ENCODE measurements at regions not wholly inside any gene's neighbourhood (a gene's known extent, or its start where the extent isn't known, plus 50 kb on each side); places are given as distances from the start of the nearest gene placed in this dataset.

DNA sequence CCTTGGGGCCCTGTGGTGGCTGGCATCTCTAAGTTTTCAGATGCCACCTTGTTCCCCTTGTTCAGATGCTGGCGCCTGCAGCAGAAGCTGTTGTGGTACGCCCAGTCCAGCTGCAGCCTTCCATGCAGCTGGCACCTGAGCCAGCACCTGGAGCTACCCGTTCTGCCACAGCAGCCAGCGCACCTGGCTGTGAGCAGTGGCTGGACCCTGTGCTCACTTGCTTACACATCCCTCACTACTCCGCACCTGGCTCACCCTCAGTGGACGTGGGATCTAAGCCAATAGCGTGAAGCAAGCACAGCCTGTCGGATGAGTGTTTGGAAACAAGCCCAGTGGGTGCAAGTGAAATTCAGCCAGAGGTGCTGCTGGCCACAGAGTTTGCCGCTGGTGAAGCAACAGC, 607.5 kb upstream of the BCHE start:
- POLR2A ChIA-PET: interaction anchor here (0.8 to 2.1 kb wide), 7 partner anchors 8 to 589 kb away, joined by 3 to 12 read pairs (median 4); no protein-coding TSS in a partner anchor
- DNase-seq (ENCODE audit: unreplicated experiment): peak; percentile 98
- no peak overlapping the region for H3K4me3 Mint-ChIP-seq (ENCODE audit: unreplicated experiment)
- CTCF ChIA-PET: interaction anchor here (0.9 to 1.5 kb wide), 4 partner anchors 21 to 430 kb away, joined by 3 to 4 read pairs (median 3); no protein-coding TSS in a partner anchor
- no peaks in the 10 kb centered on the region for H3K36me3 Mint-ChIP-seq (ENCODE audit: insufficient read depth, unreplicated experiment)
- no peak overlapping the region for H3K27ac Mint-ChIP-seq (ENCODE audit: low read depth, unreplicated experiment)
- peaks cover 21% of the 10 kb centered on the region for H3K4me1 Mint-ChIP-seq (ENCODE audit: insufficient read depth, unreplicated experiment)
- no TSS peak for BruUV-seq (replicated peaks)
- TF ChIP-seq, protein P1, sequence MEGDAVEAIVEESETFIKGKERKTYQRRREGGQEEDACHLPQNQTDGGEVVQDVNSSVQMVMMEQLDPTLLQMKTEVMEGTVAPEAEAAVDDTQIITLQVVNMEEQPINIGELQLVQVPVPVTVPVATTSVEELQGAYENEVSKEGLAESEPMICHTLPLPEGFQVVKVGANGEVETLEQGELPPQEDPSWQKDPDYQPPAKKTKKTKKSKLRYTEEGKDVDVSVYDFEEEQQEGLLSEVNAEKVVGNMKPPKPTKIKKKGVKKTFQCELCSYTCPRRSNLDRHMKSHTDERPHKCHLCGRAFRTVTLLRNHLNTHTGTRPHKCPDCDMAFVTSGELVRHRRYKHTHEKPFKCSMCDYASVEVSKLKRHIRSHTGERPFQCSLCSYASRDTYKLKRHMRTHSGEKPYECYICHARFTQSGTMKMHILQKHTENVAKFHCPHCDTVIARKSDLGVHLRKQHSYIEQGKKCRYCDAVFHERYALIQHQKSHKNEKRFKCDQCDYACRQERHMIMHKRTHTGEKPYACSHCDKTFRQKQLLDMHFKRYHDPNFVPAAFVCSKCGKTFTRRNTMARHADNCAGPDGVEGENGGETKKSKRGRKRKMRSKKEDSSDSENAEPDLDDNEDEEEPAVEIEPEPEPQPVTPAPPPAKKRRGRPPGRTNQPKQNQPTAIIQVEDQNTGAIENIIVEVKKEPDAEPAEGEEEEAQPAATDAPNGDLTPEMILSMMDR (IDR thresholded peaks at IDR 0.05; ENCODE audit: unreplicated experiment): no peak
- H3K27me3 Mint-ChIP-seq (ENCODE audit: insufficient read depth, unreplicated experiment): no peaks in the 10 kb centered on the region
- H3K9me3 Mint-ChIP-seq (ENCODE audit: unreplicated experiment): no peaks in the 10 kb centered on the region
- intact Hi-C loops (cut with micrococcal nuclease): no loop called here

DNA sequence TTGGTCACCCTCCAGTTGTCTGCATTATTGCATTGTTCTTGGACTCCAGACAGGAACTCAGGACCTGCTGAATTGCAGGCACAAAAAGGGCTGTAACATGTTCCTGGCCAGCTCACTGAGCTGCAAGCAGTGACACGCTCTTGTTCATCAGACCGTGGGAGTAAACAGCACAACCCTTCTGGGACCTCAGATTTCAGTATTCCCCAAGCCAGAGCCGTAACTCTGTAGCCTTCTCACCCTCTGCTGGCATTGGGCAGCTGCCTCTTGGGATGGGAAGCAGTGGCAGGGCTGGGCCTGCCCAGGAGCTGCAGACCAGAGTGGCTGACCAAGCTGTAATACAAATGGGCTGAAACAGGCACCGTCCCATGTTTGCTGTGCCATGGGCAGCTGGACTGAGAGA, 607.1 kb upstream of the BCHE start:
- Mint-ChIP-seq H3K4me1 (ENCODE audit: insufficient read depth, unreplicated experiment) (peaks cover 21% of the 10 kb centered on the region), H3K27me3 (ENCODE audit: insufficient read depth, unreplicated experiment) (no peaks in the 10 kb centered on the region), H3K36me3 (ENCODE audit: insufficient read depth, unreplicated experiment) (no peaks in the 10 kb centered on the region), H3K9me3 (ENCODE audit: unreplicated experiment) (no peaks in the 10 kb centered on the region), H3K27ac (ENCODE audit: low read depth, unreplicated experiment) (no peak overlapping the region), H3K4me3 (ENCODE audit: unreplicated experiment) (no peak overlapping the region)
- intact Hi-C loops (cut with micrococcal nuclease): no loop called here
- BruUV-seq (replicated peaks): no TSS peak
- TF ChIP-seq, protein P1 (IDR thresholded peaks at IDR 0.05; ENCODE audit: unreplicated experiment): no peak
- ChIA-PET CTCF (interaction anchor here (0.5 to 1.5 kb wide), 6 partner anchors 21 to 585 kb away, joined by 3 to 6 read pairs (median 3); no protein-coding TSS in a partner anchor), POLR2A (interaction anchor here (0.6 to 2.1 kb wide), 11 partner anchors 8 to 589 kb away, joined by 3 to 12 read pairs (median 4); no protein-coding TSS in a partner anchor)
- peak; percentile 91 for DNase-seq (ENCODE audit: unreplicated experiment)

DNA sequence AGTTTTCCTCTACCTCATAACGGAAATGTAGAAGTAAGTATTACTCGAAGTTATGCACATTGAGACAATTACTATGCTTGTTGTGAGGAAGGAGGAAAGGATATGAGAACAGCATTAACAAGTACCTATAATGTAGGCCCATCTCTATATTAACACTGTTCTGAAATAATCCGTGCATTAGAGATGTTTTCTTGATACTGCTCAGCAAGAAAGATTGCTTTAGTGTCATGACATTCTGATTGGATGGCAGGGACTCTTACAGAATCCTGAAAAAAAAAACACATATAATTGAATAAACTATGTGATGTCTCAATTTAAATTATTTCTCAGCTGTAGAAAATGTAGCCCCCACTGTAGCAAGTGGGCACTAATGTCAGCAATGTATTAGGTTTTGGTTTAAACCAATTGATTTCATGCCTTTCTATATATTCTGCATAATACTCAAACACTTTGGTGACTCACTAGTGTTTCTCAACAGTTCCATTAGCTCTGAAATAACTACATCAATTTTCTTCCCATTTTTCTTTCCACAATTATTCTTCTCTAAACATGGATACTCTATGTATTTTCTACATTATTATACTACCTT, 598.3 kb upstream of the BCHE start:
- Mint-ChIP-seq H3K27ac (ENCODE audit: low read depth, unreplicated experiment) (no peak overlapping the region), H3K36me3 (ENCODE audit: insufficient read depth, unreplicated experiment) (no peaks in the 10 kb centered on the region), H3K4me3 (ENCODE audit: unreplicated experiment) (no peak overlapping the region), H3K9me3 (ENCODE audit: unreplicated experiment) (no peaks in the 10 kb centered on the region), H3K27me3 (ENCODE audit: insufficient read depth, unreplicated experiment) (no peaks in the 10 kb centered on the region), H3K4me1 (ENCODE audit: insufficient read depth, unreplicated experiment) (peaks cover 6% of the 10 kb centered on the region)
- intact Hi-C loops (cut with micrococcal nuclease): no loop called here
- no peak for DNase-seq (ENCODE audit: unreplicated experiment)
- no TSS peak for BruUV-seq (replicated peaks)
- ChIA-PET CTCF (no interaction called here), POLR2A (interaction anchor here (0.6 to 0.7 kb wide), 5 partner anchors 9 to 632 kb away, joined by 3 read pairs; no protein-coding TSS in a partner anchor)
- TF ChIP-seq, protein P1 (IDR thresholded peaks at IDR 0.05; ENCODE audit: unreplicated experiment): no peak

DNA sequence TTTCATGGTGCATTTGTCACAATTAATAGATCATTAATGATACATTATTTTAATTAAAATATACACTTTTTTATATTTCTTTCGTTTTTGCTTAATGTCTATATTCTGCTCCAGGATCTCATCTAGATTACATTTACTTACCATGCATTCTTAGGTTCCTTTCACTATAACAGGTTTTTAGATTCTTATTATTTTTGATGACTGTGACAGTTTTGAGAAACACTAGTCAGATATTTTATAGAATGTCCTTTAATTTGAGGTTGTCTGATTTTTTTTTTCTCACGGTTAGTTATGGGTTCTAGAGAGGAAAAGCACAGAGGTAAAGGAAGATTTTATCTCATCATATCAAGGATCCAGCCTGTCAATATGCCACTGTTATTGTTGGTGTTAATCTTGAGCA, 595.8 kb upstream of the BCHE start:
- ChIA-PET CTCF (no interaction called here), POLR2A (no interaction called here)
- DNase-seq (ENCODE audit: unreplicated experiment): no peak
- intact Hi-C loops (cut with micrococcal nuclease): no loop called here
- Mint-ChIP-seq H3K27me3 (ENCODE audit: insufficient read depth, unreplicated experiment) (no peaks in the 10 kb centered on the region), H3K4me1 (ENCODE audit: insufficient read depth, unreplicated experiment) (peaks cover 6% of the 10 kb centered on the region), H3K9me3 (ENCODE audit: unreplicated experiment) (no peaks in the 10 kb centered on the region), H3K4me3 (ENCODE audit: unreplicated experiment) (no peak overlapping the region), H3K36me3 (ENCODE audit: insufficient read depth, unreplicated experiment) (no peaks in the 10 kb centered on the region), H3K27ac (ENCODE audit: low read depth, unreplicated experiment) (no peak overlapping the region)
- TF ChIP-seq, protein P1 (IDR thresholded peaks at IDR 0.05; ENCODE audit: unreplicated experiment): no peak
- BruUV-seq (replicated peaks): no TSS peak
